ENCODE measurements at regions not wholly inside any gene's neighbourhood (a gene's known extent, or its start where the extent isn't known, plus 50 kb on each side); places are given as distances from the start of the nearest gene placed in this dataset.

GRCh38 chr1:228883535-228883934, 148.3 kb downstream of the RHOU start:
- intact Hi-C loops (cut with micrococcal nuclease): no loop called here
- no peak overlapping the region for H3K27ac Mint-ChIP-seq
- TF ChIP-seq CTCF (IDR thresholded peaks at IDR 0.05): no peak
- H3K27me3 Mint-ChIP-seq: peaks cover 4% of the 10 kb centered on the region
- H3K4me3 Mint-ChIP-seq: no peak overlapping the region
- ATAC-seq (ENCODE audit: low read depth) (no peak), DNase-seq (no peak)
- ChIA-PET POLR2A (no interaction called here), CTCF (no interaction called here)
- no peaks in the 10 kb centered on the region for H3K36me3 Mint-ChIP-seq (ENCODE audit: low read depth)
- H3K4me1 Mint-ChIP-seq: no peaks in the 10 kb centered on the region
- H3K9me3 Mint-ChIP-seq: peaks cover 12% of the 10 kb centered on the region

- H3K4me3 Mint-ChIP-seq: no peak overlapping the region
- POLR2A ChIA-PET: no interaction called here
These were observed 148.9 kb downstream of the RHOU start for GRCh38 chr1:228884196-228884595.

GRCh38 chr1:228884615-228885566, 149.6 kb downstream of the RHOU start:
- ChIA-PET POLR2A (no interaction called here), CTCF (no interaction called here)
- H3K4me3 Mint-ChIP-seq: no peak overlapping the region
- H3K4me1 Mint-ChIP-seq: no peaks in the 10 kb centered on the region
- peaks cover 9% of the 10 kb centered on the region for H3K9me3 Mint-ChIP-seq
- peaks cover 4% of the 10 kb centered on the region for H3K27me3 Mint-ChIP-seq
- intact Hi-C loops (cut with micrococcal nuclease): no loop called here
- H3K36me3 Mint-ChIP-seq (ENCODE audit: low read depth): no peaks in the 10 kb centered on the region
- H3K27ac Mint-ChIP-seq: no peak overlapping the region
- DNase-seq (no peak), ATAC-seq (ENCODE audit: low read depth) (no peak)
- no peak for TF ChIP-seq CTCF (IDR thresholded peaks at IDR 0.05)

More at GRCh38 chr1:228884196-228884595, 148.9 kb downstream of the RHOU start:
- no peak for TF ChIP-seq CTCF (IDR thresholded peaks at IDR 0.05)
- no peak for DNase-seq
- CTCF ChIA-PET: no interaction called here
- H3K27ac Mint-ChIP-seq: no peak overlapping the region
- H3K4me1 Mint-ChIP-seq: no peaks in the 10 kb centered on the region
- ATAC-seq (ENCODE audit: low read depth): no peak
- peaks cover 9% of the 10 kb centered on the region for H3K9me3 Mint-ChIP-seq
- intact Hi-C loops (cut with micrococcal nuclease): no loop called here
- H3K27me3 Mint-ChIP-seq: peaks cover 4% of the 10 kb centered on the region
- no peaks in the 10 kb centered on the region for H3K36me3 Mint-ChIP-seq (ENCODE audit: low read depth)

- no peak for TF ChIP-seq CTCF (IDR thresholded peaks at IDR 0.05)
- H3K36me3 Mint-ChIP-seq (ENCODE audit: low read depth): no peaks in the 10 kb centered on the region
- no peaks in the 10 kb centered on the region for H3K4me1 Mint-ChIP-seq
- ChIA-PET POLR2A (no interaction called here), CTCF (no interaction called here)
- H3K9me3 Mint-ChIP-seq: peaks cover 9% of the 10 kb centered on the region
- intact Hi-C loops (cut with micrococcal nuclease): no loop called here
- DNase-seq: no peak
- no peak overlapping the region for H3K27ac Mint-ChIP-seq
- no peak overlapping the region for H3K4me3 Mint-ChIP-seq
- ATAC-seq (ENCODE audit: low read depth): no peak
- H3K27me3 Mint-ChIP-seq: peaks cover 4% of the 10 kb centered on the region
These were observed 150.6 kb downstream of the RHOU start for GRCh38 chr1:228885845-228886244.

GRCh38 chr1:228887101-228887500, 151.8 kb downstream of the RHOU start:
- H3K27me3 Mint-ChIP-seq: peaks cover 4% of the 10 kb centered on the region
- intact Hi-C loops (cut with micrococcal nuclease): no loop called here
- H3K27ac Mint-ChIP-seq: no peak overlapping the region
- TF ChIP-seq CTCF (IDR thresholded peaks at IDR 0.05): no peak
- no peak overlapping the region for H3K4me3 Mint-ChIP-seq
- CTCF ChIA-PET: no interaction called here
- H3K9me3 Mint-ChIP-seq: peaks cover 9% of the 10 kb centered on the region
- POLR2A ChIA-PET: no interaction called here
- H3K36me3 Mint-ChIP-seq (ENCODE audit: low read depth): no peaks in the 10 kb centered on the region
- ATAC-seq (ENCODE audit: low read depth): no peak
- H3K4me1 Mint-ChIP-seq: no peaks in the 10 kb centered on the region
- DNase-seq: no peak

All from activated B cell treated with CpG ODN at 0.5 μM for 24 hours (primary cell).